HG03175 (cell line): ENCODE measurements at regions not wholly inside any gene's neighbourhood (a gene's known extent, or its start where the extent isn't known, plus 50 kb on each side); places are given as distances from the start of the nearest gene placed in this dataset.
"Not testable (repeated sequence)": the region's sequence is repeated elsewhere in the genome, so short reads cannot be mapped to it uniquely, and the experiment has no call there.

Experiments used
- ATAC-seq: cut with Tn5 transposase; IDR thresholded peaks from one replicate; pipeline ENCODE4 v1.9.1; 2021; ENCODE audit warnings: mild to moderate bottlenecking, moderate library complexity; ENCODE audit not compliant: unreplicated experiment

- no peak for ATAC-seq
These were observed 130.0 kb upstream of the FN1 start for GRCh38 chr2:215565897-215566296.

- ATAC-seq = no peak
These were observed 121.8 kb upstream of the FN1 start for GRCh38 chr2:215557701-215558100.

GRCh38 chr2:215556979-215557378 is 121.1 kb upstream of the FN1 start:
- ATAC-seq = no peak

- no peak for ATAC-seq
These were observed 119.0 kb upstream of the FN1 start for GRCh38 chr2:215554689-215555498.

GRCh38 chr2:215553946-215554345 is 118.1 kb upstream of the FN1 start:
- no peak for ATAC-seq

GRCh38 chr2:215552144-215552580 is 116.3 kb upstream of the FN1 start:
- no peak for ATAC-seq

GRCh38 chr2:215550331-215550730 is 114.5 kb upstream of the FN1 start:
- no peak for ATAC-seq

GRCh38 chr2:215548714-215549113 is 112.8 kb upstream of the FN1 start:
- ATAC-seq = no peak

GRCh38 chr2:215542690-215543089 is 106.8 kb upstream of the FN1 start:
- ATAC-seq = no peak

- ATAC-seq = no peak
These were observed 104.8 kb upstream of the FN1 start for GRCh38 chr2:215540658-215541057.

GRCh38 chr2:215537611-215538010 is 101.7 kb upstream of the FN1 start:
- ATAC-seq = no peak

GRCh38 chr2:215536510-215536909 is 100.6 kb upstream of the FN1 start:
- no peak for ATAC-seq

GRCh38 chr2:215535741-215536140 is 99.9 kb upstream of the FN1 start:
- ATAC-seq = no peak

- ATAC-seq = no peak
These were observed 99.3 kb upstream of the FN1 start for GRCh38 chr2:215535125-215535668.

- ATAC-seq = not testable (repeated sequence)
These were observed 97.8 kb upstream of the FN1 start for GRCh38 chr2:215533716-215534115.

- ATAC-seq = no peak
These were observed 97.0 kb upstream of the FN1 start for GRCh38 chr2:215532844-215533243.

- no peak for ATAC-seq
These were observed 95.4 kb upstream of the FN1 start for GRCh38 chr2:215531284-215531683.

GRCh38 chr2:215530191-215530968 is 94.5 kb upstream of the FN1 start:
- no peak for ATAC-seq

GRCh38 chr2:215529271-215529670 is 93.4 kb upstream of the FN1 start:
- ATAC-seq = no peak

- ATAC-seq = no peak
These were observed 92.7 kb upstream of the FN1 start for GRCh38 chr2:215528555-215528954.

GRCh38 chr2:215527736-215528135 is 91.9 kb upstream of the FN1 start:
- no peak for ATAC-seq

- no peak for ATAC-seq
These were observed 90.5 kb upstream of the FN1 start for GRCh38 chr2:215526341-215526740.
